ENCODE measurements at regions not wholly inside any gene's neighbourhood (a gene's known extent, or its start where the extent isn't known, plus 50 kb on each side); places are given as distances from the start of the nearest gene placed in this dataset.

- no TSS peak for BruUV-seq (replicated peaks)
- Mint-ChIP-seq H3K27ac (ENCODE audit: unreplicated experiment) (no peak overlapping the region), H3K9me3 (ENCODE audit: unreplicated experiment) (no peaks in the 10 kb centered on the region), H3K4me3 (ENCODE audit: unreplicated experiment) (no peak overlapping the region), H3K27me3 (ENCODE audit: insufficient read depth, unreplicated experiment) (peaks cover 4% of the 10 kb centered on the region), H3K36me3 (ENCODE audit: insufficient read depth, unreplicated experiment) (no peaks in the 10 kb centered on the region), H3K4me1 (ENCODE audit: low read depth, unreplicated experiment) (no peaks in the 10 kb centered on the region)
- intact Hi-C loops (cut with micrococcal nuclease; ENCODE audit: unreplicated experiment), result no loop called here
- no peak overlapping the region for H3K4me3 ChIP-seq (ENCODE audit: low read depth, low read length)
- POLR2A ChIA-PET, result no interaction called here
- H3K9me3 ChIP-seq, result no peaks in the 10 kb centered on the region
- no peaks in the 10 kb centered on the region for H3K4me1 ChIP-seq
- CTCF ChIA-PET, result no interaction called here
- TF ChIP-seq, protein P1, sequence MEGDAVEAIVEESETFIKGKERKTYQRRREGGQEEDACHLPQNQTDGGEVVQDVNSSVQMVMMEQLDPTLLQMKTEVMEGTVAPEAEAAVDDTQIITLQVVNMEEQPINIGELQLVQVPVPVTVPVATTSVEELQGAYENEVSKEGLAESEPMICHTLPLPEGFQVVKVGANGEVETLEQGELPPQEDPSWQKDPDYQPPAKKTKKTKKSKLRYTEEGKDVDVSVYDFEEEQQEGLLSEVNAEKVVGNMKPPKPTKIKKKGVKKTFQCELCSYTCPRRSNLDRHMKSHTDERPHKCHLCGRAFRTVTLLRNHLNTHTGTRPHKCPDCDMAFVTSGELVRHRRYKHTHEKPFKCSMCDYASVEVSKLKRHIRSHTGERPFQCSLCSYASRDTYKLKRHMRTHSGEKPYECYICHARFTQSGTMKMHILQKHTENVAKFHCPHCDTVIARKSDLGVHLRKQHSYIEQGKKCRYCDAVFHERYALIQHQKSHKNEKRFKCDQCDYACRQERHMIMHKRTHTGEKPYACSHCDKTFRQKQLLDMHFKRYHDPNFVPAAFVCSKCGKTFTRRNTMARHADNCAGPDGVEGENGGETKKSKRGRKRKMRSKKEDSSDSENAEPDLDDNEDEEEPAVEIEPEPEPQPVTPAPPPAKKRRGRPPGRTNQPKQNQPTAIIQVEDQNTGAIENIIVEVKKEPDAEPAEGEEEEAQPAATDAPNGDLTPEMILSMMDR (IDR thresholded peaks at IDR 0.05; ENCODE audit: insufficient read depth in 1 of 2, low read depth in 1 of 2, low read length in 1 of 2, severe bottlenecking in 1 of 2, unreplicated experiment in 1 of 2), result no peak
- no peak for DNase-seq
- no peaks in the 10 kb centered on the region for H3K36me3 ChIP-seq (ENCODE audit: control insufficient read depth, insufficient read depth, low read length)
- 0 out of 2 replicates have a peak, but pooled peaks cover 1% of the 10 kb centered on the region for H3K27me3 ChIP-seq (replicated peaks; ENCODE audit: control insufficient read depth, insufficient read depth, low read length)
Observed at GRCh38 chr7:11235491-11235890, 261.8 kb downstream of the PHF14 start.

GRCh38 chr7:11236680-11237079 lies 263.0 kb downstream of the PHF14 start:
- Mint-ChIP-seq H3K27me3 (ENCODE audit: insufficient read depth, unreplicated experiment) (no peaks in the 10 kb centered on the region), H3K27ac (ENCODE audit: unreplicated experiment) (no peak overlapping the region), H3K4me3 (ENCODE audit: unreplicated experiment) (no peak overlapping the region), H3K9me3 (ENCODE audit: unreplicated experiment) (no peaks in the 10 kb centered on the region), H3K4me1 (ENCODE audit: low read depth, unreplicated experiment) (no peaks in the 10 kb centered on the region), H3K36me3 (ENCODE audit: insufficient read depth, unreplicated experiment) (no peaks in the 10 kb centered on the region)
- Histone ChIP-seq H3K27me3 (replicated peaks; ENCODE audit: control insufficient read depth, insufficient read depth, low read length) (no peaks in the 10 kb centered on the region), H3K4me3 (ENCODE audit: low read depth, low read length) (no peak overlapping the region), H3K9me3 (no peaks in the 10 kb centered on the region), H3K36me3 (ENCODE audit: control insufficient read depth, insufficient read depth, low read length) (no peaks in the 10 kb centered on the region), H3K4me1 (no peaks in the 10 kb centered on the region)
- intact Hi-C loops (cut with micrococcal nuclease; ENCODE audit: unreplicated experiment), result no loop called here
- TF ChIP-seq, protein P1 (IDR thresholded peaks at IDR 0.05; ENCODE audit: insufficient read depth in 1 of 2, low read depth in 1 of 2, low read length in 1 of 2, severe bottlenecking in 1 of 2, unreplicated experiment in 1 of 2), result no peak
- no peak for DNase-seq
- BruUV-seq (replicated peaks), result no TSS peak
- ChIA-PET POLR2A (no interaction called here), CTCF (no interaction called here)

GRCh38 chr7:11237742-11238141 lies 264.1 kb downstream of the PHF14 start:
- TF ChIP-seq, protein P1 (IDR thresholded peaks at IDR 0.05; ENCODE audit: insufficient read depth in 1 of 2, low read depth in 1 of 2, low read length in 1 of 2, severe bottlenecking in 1 of 2, unreplicated experiment in 1 of 2), result no peak
- Mint-ChIP-seq H3K36me3 (ENCODE audit: insufficient read depth, unreplicated experiment) (no peaks in the 10 kb centered on the region), H3K4me3 (ENCODE audit: unreplicated experiment) (no peak overlapping the region), H3K27me3 (ENCODE audit: insufficient read depth, unreplicated experiment) (no peaks in the 10 kb centered on the region), H3K27ac (ENCODE audit: unreplicated experiment) (no peak overlapping the region), H3K4me1 (ENCODE audit: low read depth, unreplicated experiment) (no peaks in the 10 kb centered on the region), H3K9me3 (ENCODE audit: unreplicated experiment) (no peaks in the 10 kb centered on the region)
- H3K36me3 ChIP-seq (ENCODE audit: control insufficient read depth, insufficient read depth, low read length), result no peaks in the 10 kb centered on the region
- H3K27me3 ChIP-seq (replicated peaks; ENCODE audit: control insufficient read depth, insufficient read depth, low read length), result no peaks in the 10 kb centered on the region
- no peak overlapping the region for H3K4me3 ChIP-seq (ENCODE audit: low read depth, low read length)
- no TSS peak for BruUV-seq (replicated peaks)
- no peak for DNase-seq
- intact Hi-C loops (cut with micrococcal nuclease; ENCODE audit: unreplicated experiment), result no loop called here
- H3K4me1 ChIP-seq, result no peaks in the 10 kb centered on the region
- H3K9me3 ChIP-seq, result no peaks in the 10 kb centered on the region
- ChIA-PET POLR2A (no interaction called here), CTCF (no interaction called here)
